ENCODE measurements at regions not wholly inside any gene's neighbourhood (a gene's known extent, or its start where the extent isn't known, plus 50 kb on each side); places are given as distances from the start of the nearest gene placed in this dataset.

DNA sequence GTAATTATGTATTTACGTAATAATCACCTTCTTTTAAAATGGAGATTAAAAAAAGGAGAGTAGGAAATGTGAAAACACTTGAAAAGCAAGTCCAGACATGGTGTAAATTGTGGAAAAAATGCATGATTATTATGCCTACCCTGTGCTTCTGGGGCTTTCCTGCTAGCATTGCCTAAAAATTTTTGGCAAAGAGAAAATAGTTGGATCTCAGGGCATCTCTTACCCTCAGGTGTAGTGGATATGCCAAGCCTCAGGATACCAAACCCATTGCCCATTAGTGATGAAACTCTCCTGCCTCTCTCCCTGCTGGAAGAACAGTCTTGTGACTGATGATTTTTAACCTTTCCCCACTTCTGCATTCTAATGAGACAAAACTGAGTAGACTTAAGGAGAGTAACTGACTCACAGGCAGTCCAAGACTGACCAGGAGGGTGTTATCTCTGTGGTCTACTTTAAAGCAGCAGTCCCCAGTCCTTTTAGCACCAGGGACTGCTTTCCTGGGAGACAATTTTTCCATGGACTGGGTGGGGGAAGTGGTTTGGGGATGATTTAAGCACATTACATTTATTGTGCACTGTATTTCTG lies 174.6 kb downstream of the ZNF330 start:
- no peak for TF ChIP-seq YY1 (IDR thresholded peaks at IDR 0.05; ENCODE audit: insufficient read depth, insufficient read length)
- TF ChIP-seq ZNF274 (IDR thresholded peaks at IDR 0.05; ENCODE audit: low read depth, low read length), result no peak

Measured in NT2/D1 (cell line).